ENCODE measurements at regions not wholly inside any gene's neighbourhood (a gene's known extent, or its start where the extent isn't known, plus 50 kb on each side); places are given as distances from the start of the nearest gene placed in this dataset.

DNA sequence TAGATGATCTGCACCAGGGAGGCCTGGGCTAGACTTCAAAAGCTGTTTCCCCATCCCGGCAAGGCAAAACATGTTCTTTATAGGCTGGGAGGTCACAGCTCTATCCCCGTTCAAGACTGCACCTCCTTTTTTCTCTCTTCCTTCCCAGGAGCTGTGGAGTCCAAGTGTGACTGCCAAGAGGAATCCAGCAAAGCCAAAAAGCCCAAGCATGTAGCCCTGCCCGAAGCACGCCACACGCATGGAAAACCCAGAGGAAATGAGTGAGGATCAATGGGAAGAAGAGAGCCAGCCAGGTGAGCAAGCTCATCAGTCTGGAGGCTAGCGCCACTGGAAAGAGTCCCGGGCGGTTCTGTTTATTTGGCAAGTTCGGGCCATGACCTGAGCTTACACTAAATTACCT is 240.4 kb downstream of the PRL start:
- Histone ChIP-seq H3K27me3 (no peaks in the 10 kb centered on the region), H3K9me3 (no peaks in the 10 kb centered on the region), H3K4me3 (no peak overlapping the region), H3K36me3 (no peaks in the 10 kb centered on the region), H3K27ac (no peak overlapping the region), H3K4me1 (no peaks in the 10 kb centered on the region)
- no peak for DNase-seq
- TF ChIP-seq, protein P1, sequence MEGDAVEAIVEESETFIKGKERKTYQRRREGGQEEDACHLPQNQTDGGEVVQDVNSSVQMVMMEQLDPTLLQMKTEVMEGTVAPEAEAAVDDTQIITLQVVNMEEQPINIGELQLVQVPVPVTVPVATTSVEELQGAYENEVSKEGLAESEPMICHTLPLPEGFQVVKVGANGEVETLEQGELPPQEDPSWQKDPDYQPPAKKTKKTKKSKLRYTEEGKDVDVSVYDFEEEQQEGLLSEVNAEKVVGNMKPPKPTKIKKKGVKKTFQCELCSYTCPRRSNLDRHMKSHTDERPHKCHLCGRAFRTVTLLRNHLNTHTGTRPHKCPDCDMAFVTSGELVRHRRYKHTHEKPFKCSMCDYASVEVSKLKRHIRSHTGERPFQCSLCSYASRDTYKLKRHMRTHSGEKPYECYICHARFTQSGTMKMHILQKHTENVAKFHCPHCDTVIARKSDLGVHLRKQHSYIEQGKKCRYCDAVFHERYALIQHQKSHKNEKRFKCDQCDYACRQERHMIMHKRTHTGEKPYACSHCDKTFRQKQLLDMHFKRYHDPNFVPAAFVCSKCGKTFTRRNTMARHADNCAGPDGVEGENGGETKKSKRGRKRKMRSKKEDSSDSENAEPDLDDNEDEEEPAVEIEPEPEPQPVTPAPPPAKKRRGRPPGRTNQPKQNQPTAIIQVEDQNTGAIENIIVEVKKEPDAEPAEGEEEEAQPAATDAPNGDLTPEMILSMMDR (IDR thresholded peaks at IDR 0.05), result no peak
- intact Hi-C loops (cut with DNase I; ENCODE audit: low total_unique reads), result no loop called here

DNA sequence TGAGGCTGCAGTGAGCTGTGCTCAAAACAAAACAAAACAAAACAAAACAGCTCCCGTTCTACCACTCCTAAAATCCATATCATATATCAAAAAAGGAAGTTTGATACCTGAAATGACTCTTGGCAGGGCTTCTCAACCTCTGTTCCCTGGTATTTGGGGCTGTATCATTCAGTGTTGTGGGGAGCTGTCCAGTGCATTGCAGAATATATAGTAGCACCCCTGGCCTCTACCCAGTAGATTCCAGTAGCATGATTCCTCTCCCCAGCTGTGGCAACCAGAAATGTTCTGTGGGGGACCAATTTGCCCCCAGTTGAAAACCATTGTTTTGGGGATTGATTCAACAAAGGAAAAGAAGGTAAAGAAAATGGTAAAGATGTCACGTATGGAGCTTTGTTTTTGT is 238.9 kb downstream of the PRL start:
- Histone ChIP-seq H3K27me3 (no peaks in the 10 kb centered on the region), H3K4me1 (no peaks in the 10 kb centered on the region), H3K27ac (no peak overlapping the region), H3K36me3 (no peaks in the 10 kb centered on the region), H3K4me3 (no peak overlapping the region), H3K9me3 (no peaks in the 10 kb centered on the region)
- TF ChIP-seq, protein P1 (IDR thresholded peaks at IDR 0.05), result no peak
- intact Hi-C loops (cut with DNase I; ENCODE audit: low total_unique reads), result no loop called here
- DNase-seq, result no peak

DNA sequence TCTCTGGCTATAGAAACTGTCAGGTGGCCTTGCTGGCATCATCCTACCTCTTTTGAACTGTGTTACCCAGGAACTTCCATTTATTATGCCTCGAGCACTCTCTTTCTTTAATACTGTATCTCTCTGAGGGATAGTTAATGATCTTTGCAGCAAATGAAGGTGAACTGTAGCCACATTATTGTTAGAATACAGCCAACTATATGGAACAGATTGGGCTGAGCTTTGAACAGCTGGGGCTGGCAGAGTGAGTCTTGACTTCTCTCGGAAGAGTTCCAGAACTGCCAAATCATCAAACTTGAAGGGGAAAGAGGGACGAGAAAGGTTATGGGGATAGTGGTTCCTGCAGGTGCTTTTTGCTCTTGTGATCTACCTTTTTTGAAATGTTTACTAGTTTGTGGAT is 237.7 kb downstream of the PRL start:
- H3K27ac ChIP-seq, result no peak overlapping the region
- no peak overlapping the region for H3K4me3 ChIP-seq
- intact Hi-C loops (cut with DNase I; ENCODE audit: low total_unique reads), result no loop called here

DNA sequence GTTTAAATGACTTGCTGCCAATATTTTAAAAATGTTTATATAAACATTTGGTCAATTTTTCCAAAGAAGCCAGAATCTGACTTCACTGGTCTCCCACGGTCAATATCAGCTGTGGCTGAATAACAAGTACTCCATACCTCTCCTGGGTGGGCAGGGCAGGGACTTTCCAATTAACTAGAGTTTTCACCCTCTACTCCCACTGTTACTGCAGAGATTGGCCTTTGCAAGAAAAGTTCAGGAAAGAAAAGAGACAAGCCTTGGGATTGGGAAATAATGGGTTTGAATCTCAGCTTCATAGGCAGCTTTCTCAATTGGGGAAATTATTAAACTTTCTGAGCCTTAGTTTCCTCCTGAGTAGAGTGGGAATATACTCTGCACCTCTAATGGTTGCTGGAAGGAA is 236.9 kb downstream of the PRL start:
- Histone ChIP-seq H3K27me3 (no peaks in the 10 kb centered on the region), H3K9me3 (no peaks in the 10 kb centered on the region), H3K36me3 (no peaks in the 10 kb centered on the region), H3K4me1 (no peaks in the 10 kb centered on the region), H3K27ac (no peak overlapping the region), H3K4me3 (no peak overlapping the region)
- no peak for DNase-seq
- TF ChIP-seq, protein P1 (IDR thresholded peaks at IDR 0.05), result no peak
- intact Hi-C loops (cut with DNase I; ENCODE audit: low total_unique reads), result no loop called here

More for the DNA sequence above, 237.7 kb downstream of the PRL start:
- Histone ChIP-seq H3K9me3 (no peaks in the 10 kb centered on the region), H3K27me3 (no peaks in the 10 kb centered on the region), H3K36me3 (no peaks in the 10 kb centered on the region), H3K4me1 (no peaks in the 10 kb centered on the region)
- no peak for DNase-seq
- TF ChIP-seq, protein P1 (IDR thresholded peaks at IDR 0.05), result no peak

DNA sequence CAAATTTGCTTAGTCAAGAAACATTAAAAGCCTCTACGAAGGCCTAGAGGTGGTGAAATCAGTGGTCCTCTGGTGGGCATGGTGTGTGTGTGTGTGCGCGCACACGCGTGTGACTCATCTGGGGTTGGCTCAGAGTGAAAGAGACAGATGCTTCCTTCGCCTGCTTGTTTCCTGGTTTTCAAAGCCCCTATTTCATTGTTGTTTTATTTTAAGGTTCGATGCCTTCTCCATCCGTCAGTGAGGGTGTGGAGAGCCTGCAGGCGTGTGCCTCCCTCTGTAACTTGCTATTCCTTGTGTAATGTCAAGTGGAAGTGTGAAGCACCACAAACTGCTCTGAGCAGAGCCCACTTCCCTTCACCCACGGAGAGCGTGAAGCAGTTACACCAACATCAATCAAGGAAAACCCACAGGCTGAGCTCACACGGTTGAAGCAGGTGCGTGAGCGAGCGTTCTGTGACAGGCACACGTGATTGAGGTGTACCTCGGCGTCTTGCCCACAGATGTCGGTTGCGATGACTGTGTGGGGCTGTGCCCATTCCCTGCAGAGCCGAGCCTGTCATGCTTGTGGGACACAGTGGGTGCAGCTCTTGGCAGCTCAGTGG is 233.9 kb downstream of the PRL start:
- Histone ChIP-seq H3K4me3 (no peak overlapping the region), H3K4me1 (peaks cover 0 to 18% (median 2%) of the 10 kb centered on the region in 4 donors), H3K36me3 (no peaks in the 10 kb centered on the region), H3K9me3 (no peaks in the 10 kb centered on the region), H3K27me3 (no peaks in the 10 kb centered on the region), H3K27ac (no peak overlapping the region)
- intact Hi-C loops (cut with DNase I; ENCODE audit: low total_unique reads), result no loop called here
- no peak for DNase-seq
- TF ChIP-seq, protein P1 (IDR thresholded peaks at IDR 0.05), result no peak

DNA sequence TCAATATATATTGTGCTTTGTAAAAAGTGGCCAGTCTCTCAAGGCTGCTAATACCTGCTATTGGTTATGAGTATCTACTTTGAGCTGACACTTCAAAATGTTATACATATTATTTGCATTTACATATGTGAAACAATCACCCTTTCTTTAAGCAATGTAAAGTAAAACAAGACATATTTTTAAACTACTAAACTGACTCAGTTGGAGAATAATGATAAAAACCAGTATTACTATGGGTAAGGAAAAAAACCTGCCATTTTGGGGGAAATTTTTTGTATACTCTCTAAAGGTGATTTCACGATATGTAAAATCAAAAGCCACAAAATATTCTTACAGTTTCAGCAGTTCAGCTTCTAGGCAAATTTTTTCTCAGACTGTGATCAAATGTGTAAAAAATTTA is 232.3 kb downstream of the PRL start:
- no peaks in the 10 kb centered on the region for H3K27me3 ChIP-seq
- no peak overlapping the region for H3K4me3 ChIP-seq
- TF ChIP-seq, protein P1 (IDR thresholded peaks at IDR 0.05), result no peak
- intact Hi-C loops (cut with DNase I; ENCODE audit: low total_unique reads), result no loop called here
- DNase-seq, result no peak
- H3K36me3 ChIP-seq, result no peaks in the 10 kb centered on the region
- peaks cover 0 to 18% (median 2%) of the 10 kb centered on the region in 4 donors for H3K4me1 ChIP-seq
- no peak overlapping the region for H3K27ac ChIP-seq
- H3K9me3 ChIP-seq, result no peaks in the 10 kb centered on the region
